Naive thymus-derived CD4-positive, alpha-beta T cell (primary cell): ENCODE measurements at regions not wholly inside any gene's neighbourhood (a gene's known extent, or its start where the extent isn't known, plus 50 kb on each side); places are given as distances from the start of the nearest gene placed in this dataset.

Source experiments
- ATAC-seq: fragments of 150-1000 bp; cut with Tn5 transposase; 2 replicates; pipeline ENCODE4 v1.10.0; 2021; ENCODE audit warnings: mild to moderate bottlenecking, moderate library complexity
- CTCF ChIA-PET: fragments of 350-600 bp; sonication (Branson Sonifier 250); formaldehyde crosslinking; loops from one replicate; lab custom pipeline; 2021; ENCODE audit warnings: antibody characterized with exemption; lab: Charles Lee
- POLR2A ChIA-PET: fragments of 350-600 bp; sonication (Branson Sonifier 250); formaldehyde crosslinking; loops from one replicate; lab custom pipeline; 2021; ENCODE audit warnings: antibody characterized with exemption, inconsistent platforms; lab: Charles Lee
- DNase-seq, 9 donors: peaks; one replicate each; pipeline versions ENCODE4 v3.0.0 to v3.0.0-alpha.2; 2020 to 2022; ENCODE audit warnings: mixed read lengths in 1 of 9
- H3K27ac ChIP-seq: one replicate; pipeline ENCODE4 v1.7.0; 2013; ENCODE audit warnings: mild to moderate bottlenecking, low read depth, low read length, moderate library complexity
- H3K27me3 ChIP-seq, 2 donors: one replicate each; pipeline ENCODE4 v1.7.0; 2013; ENCODE audit warnings: low read length in 2 of 2, mild to moderate bottlenecking in 2 of 2, moderate library complexity in 2 of 2; ENCODE audit not compliant: control insufficient read depth in 2 of 2, insufficient read depth in 2 of 2
- H3K36me3 ChIP-seq, 3 experiments: 1 replicate in 2 of 3; 2 replicates in 1 of 3; pipeline ENCODE4 v1.7.0; 2013; ENCODE audit warnings: low read length in 3 of 3, mild to moderate bottlenecking in 3 of 3, moderate library complexity in 1 of 3; ENCODE audit not compliant: insufficient read depth in 3 of 3, control insufficient read depth in 2 of 3
- H3K4me1 ChIP-seq, 2 donors: one replicate each; pipeline ENCODE4 v1.7.0; 2013; ENCODE audit warnings: low read length in 2 of 2, mild to moderate bottlenecking in 2 of 2, moderate library complexity in 1 of 2; ENCODE audit not compliant: control insufficient read depth in 2 of 2, insufficient read depth in 2 of 2
- H3K4me3 ChIP-seq: 2 replicates; pipeline ENCODE4 v1.7.0; 2013; ENCODE audit warnings: mild to moderate bottlenecking, low read length
- H3K9me3 ChIP-seq, 3 experiments: 1 replicate in 2 of 3; 2 replicates in 1 of 3; pipeline ENCODE4 v1.7.0; 2013; ENCODE audit warnings: low read length in 3 of 3; ENCODE audit not compliant: control insufficient read depth in 2 of 3
- H3K27ac Mint-ChIP-seq, 9 donors: one replicate each; pipeline ENCODE4 v1.8.0; 2020 to 2022; ENCODE audit warnings: mixed read lengths in 9 of 9, mild to moderate bottlenecking in 8 of 9, moderate library complexity in 5 of 9, inconsistent platforms in 2 of 9
- H3K27me3 Mint-ChIP-seq, 5 donors: one replicate each; pipeline ENCODE4 v1.8.0; 2021 to 2022; ENCODE audit warnings: mixed read lengths in 5 of 5, mild to moderate bottlenecking in 1 of 5
- H3K36me3 Mint-ChIP-seq, 5 donors: one replicate each; pipeline ENCODE4 v1.8.0; 2020 to 2022; ENCODE audit warnings: mixed read lengths in 5 of 5, mild to moderate bottlenecking in 3 of 5, inconsistent platforms in 1 of 5
- H3K4me1 Mint-ChIP-seq, 7 donors: one replicate each; pipeline ENCODE4 v1.8.0; 2020 to 2022; ENCODE audit warnings: mixed read lengths in 7 of 7, mild to moderate bottlenecking in 3 of 7, inconsistent platforms in 1 of 7
- H3K4me3 Mint-ChIP-seq, 10 donors: one replicate each; pipeline ENCODE4 v1.8.0; 2020 to 2022; ENCODE audit warnings: mild to moderate bottlenecking in 10 of 10, mixed read lengths in 10 of 10, moderate library complexity in 6 of 10, inconsistent platforms in 2 of 10
- H3K9me3 Mint-ChIP-seq, 11 donors: one replicate each; pipeline ENCODE4 v1.8.0; 2020 to 2022; ENCODE audit warnings: mixed read lengths in 11 of 11, mild to moderate bottlenecking in 4 of 11, inconsistent platforms in 1 of 11, moderate library complexity in 1 of 11
- intact Hi-C, 2 donors: fragments of 100-400 bp; cut with micrococcal nuclease; formaldehyde crosslinking; loops; one replicate each; pipeline ENCODE4 v1.15.1; 2023

DNA sequence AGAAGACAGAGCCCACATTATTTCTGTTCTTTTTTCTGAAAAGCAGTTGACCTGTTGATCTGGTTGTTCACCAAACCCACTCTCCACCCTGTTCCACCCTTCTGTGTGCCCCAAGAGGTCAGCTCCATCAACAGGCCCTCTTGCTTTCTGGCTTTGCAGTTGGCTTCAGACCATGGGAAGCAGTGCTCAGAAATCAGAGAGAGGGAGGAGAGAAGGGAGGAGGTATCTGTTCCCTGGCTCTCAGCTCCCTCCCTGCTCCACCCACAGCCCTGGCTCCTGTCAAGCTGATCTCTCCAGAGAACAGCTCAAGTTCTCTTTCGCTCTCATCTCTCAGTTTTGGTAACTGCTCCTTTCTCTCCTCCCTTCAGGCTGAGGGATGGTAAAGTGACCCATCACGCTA lies 144.2 kb upstream of the RAI14 start:
- no peak overlapping the region for H3K27ac ChIP-seq
- H3K4me3 Mint-ChIP-seq, result no peak overlapping the region
- no peak overlapping the region for H3K27ac Mint-ChIP-seq
- H3K4me3 ChIP-seq, result no peak overlapping the region
- H3K36me3 ChIP-seq, result no peaks in the 10 kb centered on the region
- no peak for DNase-seq
- H3K36me3 Mint-ChIP-seq, result no peaks in the 10 kb centered on the region
- H3K9me3 Mint-ChIP-seq, result peaks cover 0 to 1% (median 0%) of the 10 kb centered on the region in 11 donors
- ChIA-PET POLR2A (no interaction called here), CTCF (interaction anchor here (0.6 to 1.6 kb wide), 2 partner anchors 12 kb away, joined by 4 read pairs; no protein-coding TSS in a partner anchor)
- intact Hi-C loops, result no loop called here
- H3K27me3 ChIP-seq, result no peaks in the 10 kb centered on the region
- H3K4me1 ChIP-seq, result no peaks in the 10 kb centered on the region
- H3K27me3 Mint-ChIP-seq, result peaks cover 10 to 21% (median 15%) of the 10 kb centered on the region in 5 donors
- H3K9me3 ChIP-seq, result no peaks in the 10 kb centered on the region
- ATAC-seq, result no peak
- no peaks in the 10 kb centered on the region for H3K4me1 Mint-ChIP-seq

DNA sequence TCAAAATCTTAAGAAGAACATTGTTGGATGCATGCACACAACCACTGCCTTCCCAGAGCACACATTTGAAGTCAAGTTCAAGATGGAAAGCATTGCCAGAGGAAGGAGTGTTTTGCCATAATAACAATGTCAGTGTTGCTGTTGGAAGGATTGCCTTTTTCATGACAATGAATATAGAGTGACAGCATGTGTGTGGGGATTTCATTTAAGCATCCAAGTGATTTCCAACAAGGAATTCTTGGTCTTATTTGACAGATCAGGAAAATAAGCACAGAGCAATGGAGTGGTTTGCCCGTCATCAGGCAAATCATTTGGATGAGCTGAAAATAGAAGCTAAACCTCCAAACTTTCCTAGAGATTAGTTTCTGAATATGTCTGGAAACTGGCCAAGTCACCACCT lies 140.0 kb upstream of the RAI14 start:
- Mint-ChIP-seq H3K4me1 (no peaks in the 10 kb centered on the region), H3K36me3 (no peaks in the 10 kb centered on the region), H3K27ac (no peak overlapping the region), H3K9me3 (no peaks in the 10 kb centered on the region), H3K27me3 (peaks cover 7 to 23% (median 16%) of the 10 kb centered on the region in 5 donors), H3K4me3 (no peak overlapping the region)
- ChIA-PET CTCF (no interaction called here), POLR2A (no interaction called here)
- ATAC-seq (no peak), DNase-seq (no peak)
- H3K36me3 ChIP-seq, result no peaks in the 10 kb centered on the region
- intact Hi-C loops, result no loop called here
- no peaks in the 10 kb centered on the region for H3K9me3 ChIP-seq
- H3K27ac ChIP-seq, result no peak overlapping the region
- no peaks in the 10 kb centered on the region for H3K27me3 ChIP-seq
- H3K4me1 ChIP-seq, result no peaks in the 10 kb centered on the region
- no peak overlapping the region for H3K4me3 ChIP-seq

DNA sequence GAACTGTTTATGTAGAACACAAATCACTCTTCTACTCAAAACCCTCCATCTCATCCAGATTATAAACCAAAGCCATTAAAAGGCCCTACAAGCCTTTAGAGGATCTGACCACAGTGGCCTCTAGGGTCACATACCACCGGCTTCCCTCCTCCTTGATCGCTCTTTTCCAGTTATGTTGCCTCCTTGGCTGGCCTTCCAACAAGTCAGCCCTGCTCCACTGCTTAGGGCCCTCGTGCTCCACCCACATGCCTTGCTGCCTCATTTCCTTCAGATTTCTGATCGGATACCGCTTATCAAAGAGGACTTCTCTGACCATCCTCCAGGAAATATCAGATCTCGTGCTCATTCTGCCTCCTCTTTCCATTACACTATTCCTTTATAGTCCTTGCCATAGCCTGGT lies 139.4 kb upstream of the RAI14 start:
- Mint-ChIP-seq H3K27me3 (peaks cover 7 to 23% (median 16%) of the 10 kb centered on the region in 5 donors), H3K9me3 (no peaks in the 10 kb centered on the region), H3K4me3 (no peak overlapping the region), H3K27ac (no peak overlapping the region), H3K4me1 (no peaks in the 10 kb centered on the region), H3K36me3 (no peaks in the 10 kb centered on the region)
- ChIA-PET POLR2A (no interaction called here), CTCF (no interaction called here)
- intact Hi-C loops, result no loop called here
- ATAC-seq, result no peak
- no peaks in the 10 kb centered on the region for H3K36me3 ChIP-seq
- no peak overlapping the region for H3K4me3 ChIP-seq
- H3K4me1 ChIP-seq, result no peaks in the 10 kb centered on the region
- no peak for DNase-seq
- H3K9me3 ChIP-seq, result no peaks in the 10 kb centered on the region
- H3K27ac ChIP-seq, result no peak overlapping the region
- no peaks in the 10 kb centered on the region for H3K27me3 ChIP-seq

DNA sequence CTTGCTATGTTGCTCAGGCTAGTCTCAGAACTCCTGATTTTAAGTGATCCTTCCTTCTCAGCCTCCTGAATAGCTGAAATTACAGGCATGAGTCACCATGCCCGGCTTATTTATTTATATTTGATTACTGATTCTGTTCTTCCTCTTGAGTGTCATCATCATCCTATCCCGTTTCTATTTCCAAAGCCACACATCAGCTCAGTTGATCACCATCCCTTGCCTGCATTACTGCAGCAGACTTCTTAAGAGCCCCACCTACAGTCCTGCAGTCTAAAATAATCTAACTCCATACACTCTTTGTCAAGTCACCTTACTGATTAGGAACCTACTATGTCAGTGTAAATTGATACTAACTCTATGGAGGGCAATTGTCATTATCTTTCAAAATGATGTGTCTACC lies 138.9 kb upstream of the RAI14 start:
- intact Hi-C loops, result no loop called here
- POLR2A ChIA-PET, result no interaction called here
- Histone ChIP-seq H3K27me3 (no peaks in the 10 kb centered on the region), H3K4me3 (no peak overlapping the region), H3K36me3 (no peaks in the 10 kb centered on the region), H3K4me1 (no peaks in the 10 kb centered on the region), H3K9me3 (no peaks in the 10 kb centered on the region), H3K27ac (no peak overlapping the region)
- H3K36me3 Mint-ChIP-seq, result no peaks in the 10 kb centered on the region
- CTCF ChIA-PET, result no interaction called here
- DNase-seq (no peak), ATAC-seq (no peak)
- peaks cover 7 to 22% (median 14%) of the 10 kb centered on the region in 5 donors for H3K27me3 Mint-ChIP-seq
- H3K9me3 Mint-ChIP-seq, result no peaks in the 10 kb centered on the region
- H3K4me1 Mint-ChIP-seq, result no peaks in the 10 kb centered on the region
- H3K27ac Mint-ChIP-seq, result no peak overlapping the region
- H3K4me3 Mint-ChIP-seq, result no peak overlapping the region

DNA sequence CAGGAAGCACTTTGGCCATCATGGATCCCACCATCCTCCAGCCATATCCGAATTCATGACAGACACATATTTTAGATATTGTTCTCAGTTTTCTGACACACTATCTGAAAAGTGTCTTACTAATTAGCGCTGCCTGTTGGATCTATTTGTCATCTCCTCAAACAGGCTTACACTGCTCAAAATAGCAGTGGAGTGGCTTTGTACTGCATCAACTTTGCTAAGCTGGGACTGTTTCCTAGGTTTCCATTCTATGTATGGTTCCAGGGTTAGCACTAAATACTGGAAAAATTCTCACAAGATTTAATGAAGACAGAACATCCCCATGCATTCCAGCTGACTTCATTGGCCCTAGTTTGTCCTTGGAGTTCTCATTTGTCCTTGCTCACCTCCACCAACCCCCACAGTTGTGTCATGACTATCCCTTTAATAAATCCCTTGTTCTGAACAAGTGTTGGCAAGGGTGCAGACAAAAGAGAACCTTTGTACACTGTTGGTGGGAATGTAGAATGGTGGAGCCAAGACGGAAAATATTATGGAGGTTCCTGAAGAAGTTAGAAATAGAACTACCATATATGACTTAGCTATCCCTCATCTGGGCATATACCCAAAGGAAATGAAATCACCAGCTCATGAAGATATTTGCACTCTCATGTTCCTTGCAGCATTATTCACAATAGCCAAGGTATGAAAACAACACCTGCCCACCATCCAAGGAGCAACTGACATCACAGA lies 136.5 kb upstream of the RAI14 start:
- Mint-ChIP-seq H3K4me3 (no peak overlapping the region), H3K27me3 (peaks cover 4 to 18% (median 12%) of the 10 kb centered on the region in 5 donors), H3K27ac (no peak overlapping the region), H3K36me3 (no peaks in the 10 kb centered on the region), H3K9me3 (no peaks in the 10 kb centered on the region), H3K4me1 (peaks cover 0 to 4% (median 0%) of the 10 kb centered on the region in 7 donors)
- no peaks in the 10 kb centered on the region for H3K27me3 ChIP-seq
- no peak overlapping the region for H3K4me3 ChIP-seq
- H3K4me1 ChIP-seq, result no peaks in the 10 kb centered on the region
- CTCF ChIA-PET, result interaction anchor here (0.6 to 1.2 kb wide), 3 partner anchors 8 to 384 kb away, joined by 3 read pairs; no protein-coding TSS in a partner anchor
- ATAC-seq, result no peak
- no peak overlapping the region for H3K27ac ChIP-seq
- no peaks in the 10 kb centered on the region for H3K36me3 ChIP-seq
- intact Hi-C loops, result no loop called here
- no peaks in the 10 kb centered on the region for H3K9me3 ChIP-seq
- POLR2A ChIA-PET, result no interaction called here
- no peak for DNase-seq

DNA sequence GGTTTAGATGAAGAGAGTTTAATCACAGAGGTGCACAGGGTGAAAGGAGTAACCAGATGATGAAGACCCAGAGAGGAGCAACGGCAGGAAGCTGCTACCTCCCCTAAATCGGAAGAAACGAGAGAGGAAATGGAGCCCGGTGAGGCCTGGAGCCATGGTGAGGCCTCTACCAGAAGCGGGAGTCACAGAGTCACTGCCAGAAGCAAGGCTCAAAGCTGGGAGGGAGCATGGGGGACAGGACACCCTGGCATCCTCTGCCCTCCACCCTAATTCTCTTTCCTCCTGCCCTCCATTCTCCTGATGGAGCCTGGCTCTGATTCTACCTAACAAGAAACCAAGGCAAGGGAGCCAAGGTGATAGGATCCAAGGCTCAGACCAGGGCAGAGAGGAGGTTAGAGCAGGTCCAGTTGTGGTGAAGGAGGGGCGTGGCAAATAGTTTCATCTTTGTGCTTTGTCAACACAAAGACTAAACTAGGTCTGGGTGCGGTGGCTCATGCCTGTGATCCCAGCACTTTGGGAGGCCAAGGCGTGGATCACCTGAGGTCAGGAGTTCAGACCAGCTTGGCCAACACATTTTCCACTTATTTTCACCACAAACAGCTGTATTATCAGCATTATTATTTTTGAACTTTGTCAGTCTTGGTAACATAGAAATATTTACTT lies 134.4 kb upstream of the RAI14 start:
- Histone ChIP-seq H3K27ac (no peak overlapping the region), H3K27me3 (no peaks in the 10 kb centered on the region), H3K4me3 (no peak overlapping the region), H3K36me3 (no peaks in the 10 kb centered on the region), H3K9me3 (no peaks in the 10 kb centered on the region), H3K4me1 (no peaks in the 10 kb centered on the region)
- Mint-ChIP-seq H3K4me1 (peaks cover 0 to 4% (median 0%) of the 10 kb centered on the region in 7 donors), H3K9me3 (no peaks in the 10 kb centered on the region), H3K27me3 (peaks cover 4 to 13% (median 5%) of the 10 kb centered on the region in 5 donors), H3K4me3 (no peak overlapping the region), H3K36me3 (no peaks in the 10 kb centered on the region), H3K27ac (no peak overlapping the region)
- CTCF ChIA-PET, result interaction anchor here (4.0 kb wide), 1 partner anchor 379 kb away, joined by 35 read pairs; no protein-coding TSS in a partner anchor
- no peak for DNase-seq
- intact Hi-C loops, result no loop called here
- POLR2A ChIA-PET, result no interaction called here
- ATAC-seq, result no peak
